CD14-positive monocyte (primary cell): ENCODE measurements at regions not wholly inside any gene's neighbourhood (a gene's known extent, or its start where the extent isn't known, plus 50 kb on each side); places are given as distances from the start of the nearest gene placed in this dataset.

Source experiments
- DNase-seq, 3 donors: peaks; one replicate each; pipeline ENCODE4 v3.0.0-alpha.2; 2011 to 2022
- H2AFZ ChIP-seq: 2 replicates; pipeline ENCODE4 v1.6.0; 2012; ENCODE audit warnings: mild to moderate bottlenecking, low read depth, low read length, inconsistent platforms; ENCODE audit not compliant: insufficient read depth, poor library complexity, severe bottlenecking
- H3K27ac ChIP-seq, 2 donors: 1 replicate in 1 of 2; 2 replicates in 1 of 2; pipeline ENCODE4 v1.5.1; 2012 to 2013; ENCODE audit warnings: low read length in 2 of 2, control low read depth in 1 of 2, inconsistent platforms in 1 of 2, low read depth in 1 of 2, mild to moderate bottlenecking in 1 of 2
- H3K27me3 ChIP-seq, 2 donors: one replicate each; pipeline versions ENCODE4 v1.6.0 to v1.6.1; 2011 to 2013; ENCODE audit warnings: low read length in 2 of 2; ENCODE audit not compliant: control insufficient read depth in 2 of 2, insufficient read depth in 2 of 2
- H3K36me3 ChIP-seq, 2 donors: replicated peaks in 1 of 2; 1 replicate in 1 of 2; 2 replicates in 1 of 2; pipeline versions ENCODE4 v1.5.1 to v1.6.1; 2012 to 2013; ENCODE audit warnings: low read length in 2 of 2, control low read depth in 1 of 2, inconsistent platforms in 1 of 2, mild to moderate bottlenecking in 1 of 2; ENCODE audit not compliant: insufficient read depth in 2 of 2, control insufficient read depth in 1 of 2
- H3K4me1 ChIP-seq, 2 donors: 1 replicate in 1 of 2; 2 replicates in 1 of 2; pipeline versions ENCODE4 v1.5.1 to v1.6.1; 2012 to 2013; ENCODE audit warnings: low read length in 2 of 2, control low read depth in 1 of 2, inconsistent platforms in 1 of 2, mild to moderate bottlenecking in 1 of 2, moderate library complexity in 1 of 2; ENCODE audit not compliant: insufficient read depth in 2 of 2, control insufficient read depth in 1 of 2
- H3K4me2 ChIP-seq: replicated peaks from 2 replicates; pipeline ENCODE3; 2012; ENCODE audit warnings: low read length, moderate library complexity, mild to moderate bottlenecking; ENCODE audit not compliant: poor library complexity, severe bottlenecking; ENCODE audit errors: extremely low read depth
- H3K4me3 ChIP-seq, 3 experiments: fragments of 200-600 bp in 1 of 3; sonication (generic) in 1 of 3; replicated peaks in 1 of 3; 1 replicate in 2 of 3; 2 replicates in 1 of 3; pipeline ENCODE4 v1.5.1; 2011 to 2013; ENCODE audit warnings: low read length in 3 of 3, mild to moderate bottlenecking in 3 of 3, control low read depth in 2 of 3, low read depth in 2 of 3, inconsistent platforms in 1 of 3, moderate library complexity in 1 of 3
- H3K79me2 ChIP-seq: 2 replicates; pipeline ENCODE4 v1.6.0; 2012; ENCODE audit warnings: mild to moderate bottlenecking, control low read depth, inconsistent platforms, low read length, moderate library complexity; ENCODE audit not compliant: insufficient read depth
- H3K9ac ChIP-seq: 2 replicates; pipeline ENCODE4 v1.6.0; 2017; ENCODE audit warnings: low read length, mild to moderate bottlenecking; ENCODE audit not compliant: insufficient read depth, poor library complexity, severe bottlenecking
- H3K9me3 ChIP-seq, 2 donors: replicated peaks in 1 of 2; 1 replicate in 1 of 2; 2 replicates in 1 of 2; pipeline versions ENCODE4 v1.5.1 to v1.6.1; 2012 to 2013; ENCODE audit warnings: low read length in 2 of 2, control low read depth in 1 of 2; ENCODE audit not compliant: control insufficient read depth in 1 of 2, insufficient read depth in 1 of 2
- H4K20me1 ChIP-seq: 2 replicates; pipeline ENCODE4 v1.6.0; 2012; ENCODE audit warnings: mild to moderate bottlenecking, low read length, control low read depth, moderate library complexity; ENCODE audit not compliant: insufficient read depth
- H3K27ac Mint-ChIP-seq, 7 donors: one replicate each; pipeline ENCODE4 v1.8.0; 2020; ENCODE audit warnings: mild to moderate bottlenecking in 7 of 7, mixed read lengths in 7 of 7, moderate library complexity in 6 of 7, inconsistent platforms in 2 of 7
- H3K27me3 Mint-ChIP-seq, 3 donors: one replicate each; pipeline ENCODE4 v1.8.0; 2021 to 2022; ENCODE audit warnings: low read depth in 3 of 3, mild to moderate bottlenecking in 3 of 3, mixed read lengths in 3 of 3, moderate library complexity in 3 of 3, inconsistent platforms in 1 of 3
- H3K36me3 Mint-ChIP-seq, 2 donors: one replicate each; pipeline ENCODE4 v1.8.0; 2020; ENCODE audit warnings: mixed read lengths in 2 of 2, inconsistent platforms in 1 of 2, mild to moderate bottlenecking in 1 of 2
- H3K4me1 Mint-ChIP-seq: one replicate; pipeline ENCODE4 v1.8.0; 2020; ENCODE audit warnings: mild to moderate bottlenecking, mixed read lengths
- H3K4me3 Mint-ChIP-seq, 2 donors: one replicate each; pipeline ENCODE4 v1.8.0; 2020; ENCODE audit warnings: mild to moderate bottlenecking in 2 of 2, mixed read lengths in 2 of 2, moderate library complexity in 1 of 2
- H3K9me3 Mint-ChIP-seq, 7 donors: one replicate each; pipeline ENCODE4 v1.8.0; 2020 to 2022; ENCODE audit warnings: mixed read lengths in 7 of 7, mild to moderate bottlenecking in 6 of 7, moderate library complexity in 6 of 7, inconsistent platforms in 2 of 7
- WGBS: methylation state at CpG from one replicate; pipeline ENCODE4 v1.1.5; 2013; ENCODE audit warnings: missing lambda C conversion rate; ENCODE audit not compliant: insufficient coverage; 5-methylcytosine and 5-hydroxymethylcytosine counted together
- intact Hi-C, 2 donors: fragments of 100-400 bp; cut with micrococcal nuclease; formaldehyde crosslinking; loops; one replicate each; pipeline versions ENCODE4 v1.15.0 to v1.15.1; 2023
- TF ChIP-seq, protein P1 (sequence below): fragments of 200-600 bp; IDR thresholded peaks from one replicate; pipeline ENCODE4 v1.8.0; 2022; ENCODE audit warnings: antibody characterized with exemption, mild to moderate bottlenecking

DNA sequence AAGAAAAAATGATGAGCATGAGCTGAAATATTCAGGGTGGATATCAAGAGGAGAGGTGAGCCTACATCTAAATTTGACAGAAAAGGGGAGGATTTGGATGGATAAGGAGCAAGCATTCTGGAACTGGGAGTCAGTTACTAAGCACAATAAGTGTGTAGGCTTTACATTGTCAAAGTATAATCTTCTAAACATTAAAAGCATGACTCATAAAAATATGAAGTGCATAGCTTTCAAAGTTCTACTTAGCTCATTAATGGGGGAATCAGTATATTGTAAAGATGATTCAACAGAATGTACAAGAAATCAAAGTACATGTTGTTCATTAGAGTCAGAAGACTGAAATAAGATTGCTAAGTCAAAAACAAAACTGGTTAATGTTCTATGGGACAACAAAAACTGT, 248.0 kb upstream of the GAS1 start:
- Histone ChIP-seq H3K4me3 (no peak overlapping the region), H4K20me1 (no peaks in the 10 kb centered on the region), H3K27me3 (peaks cover 0 to 3% of the 10 kb centered on the region in 2 donors), H3K4me1 (no peaks in the 10 kb centered on the region), H3K36me3 (no peaks in the 10 kb centered on the region), H2AFZ (no peak overlapping the region), H3K9ac (no peak overlapping the region), H3K79me2 (no peaks in the 10 kb centered on the region), H3K27ac (no peak overlapping the region), H3K4me2 (no peak overlapping the region), H3K9me3 (no peaks in the 10 kb centered on the region)
- H3K27me3 Mint-ChIP-seq, result peaks cover 0 to 11% (median 5%) of the 10 kb centered on the region in 3 donors
- TF ChIP-seq, protein P1, sequence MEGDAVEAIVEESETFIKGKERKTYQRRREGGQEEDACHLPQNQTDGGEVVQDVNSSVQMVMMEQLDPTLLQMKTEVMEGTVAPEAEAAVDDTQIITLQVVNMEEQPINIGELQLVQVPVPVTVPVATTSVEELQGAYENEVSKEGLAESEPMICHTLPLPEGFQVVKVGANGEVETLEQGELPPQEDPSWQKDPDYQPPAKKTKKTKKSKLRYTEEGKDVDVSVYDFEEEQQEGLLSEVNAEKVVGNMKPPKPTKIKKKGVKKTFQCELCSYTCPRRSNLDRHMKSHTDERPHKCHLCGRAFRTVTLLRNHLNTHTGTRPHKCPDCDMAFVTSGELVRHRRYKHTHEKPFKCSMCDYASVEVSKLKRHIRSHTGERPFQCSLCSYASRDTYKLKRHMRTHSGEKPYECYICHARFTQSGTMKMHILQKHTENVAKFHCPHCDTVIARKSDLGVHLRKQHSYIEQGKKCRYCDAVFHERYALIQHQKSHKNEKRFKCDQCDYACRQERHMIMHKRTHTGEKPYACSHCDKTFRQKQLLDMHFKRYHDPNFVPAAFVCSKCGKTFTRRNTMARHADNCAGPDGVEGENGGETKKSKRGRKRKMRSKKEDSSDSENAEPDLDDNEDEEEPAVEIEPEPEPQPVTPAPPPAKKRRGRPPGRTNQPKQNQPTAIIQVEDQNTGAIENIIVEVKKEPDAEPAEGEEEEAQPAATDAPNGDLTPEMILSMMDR, result no peak
- H3K9me3 Mint-ChIP-seq, result peaks cover 0 to 3% (median 0%) of the 10 kb centered on the region in 7 donors
- H3K4me3 Mint-ChIP-seq, result no peak overlapping the region
- no peaks in the 10 kb centered on the region for H3K36me3 Mint-ChIP-seq
- no peak overlapping the region for H3K27ac Mint-ChIP-seq
- no peak for DNase-seq
- H3K4me1 Mint-ChIP-seq, result peaks cover 4% of the 10 kb centered on the region
- intact Hi-C loops, result no loop called here

DNA sequence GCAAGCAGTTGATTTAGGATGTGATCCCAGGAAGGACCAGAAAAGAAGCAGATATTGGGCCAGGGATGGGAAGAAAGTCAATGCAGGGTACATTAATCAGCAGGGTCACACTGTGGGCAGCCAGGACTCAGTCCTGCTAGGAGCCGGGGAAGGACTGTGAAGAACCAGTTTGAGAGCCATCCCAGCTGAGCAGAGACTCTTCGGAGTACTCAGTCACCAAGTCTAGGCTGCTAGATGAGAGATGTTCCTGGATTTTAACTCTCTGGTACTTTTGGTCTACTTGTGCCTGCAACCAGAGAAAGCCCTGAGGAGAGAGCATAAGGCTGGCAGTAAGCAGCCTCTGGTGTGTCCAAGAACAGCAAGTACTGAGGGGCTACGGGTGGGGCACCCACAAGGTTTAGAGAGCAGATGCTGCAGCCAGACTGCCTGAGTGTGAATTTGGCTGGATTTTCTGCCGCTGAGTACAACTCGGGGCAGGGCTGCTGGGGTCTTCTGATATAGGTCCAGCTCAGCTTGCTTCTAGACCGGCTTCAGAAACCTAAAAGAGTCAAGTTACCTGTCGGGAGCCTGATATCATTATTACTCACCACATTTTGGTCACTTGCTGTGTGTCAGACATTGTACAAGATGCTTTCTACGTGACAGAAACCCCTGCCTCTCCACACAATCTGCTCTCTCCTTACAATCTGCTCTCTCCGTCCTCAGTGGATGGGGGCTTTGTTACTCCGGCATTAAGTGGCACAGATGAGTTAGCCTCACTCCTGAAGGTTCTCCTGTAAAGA, 250.2 kb upstream of the GAS1 start:
- Histone ChIP-seq H3K27ac (no peak overlapping the region), H3K9me3 (no peaks in the 10 kb centered on the region), H4K20me1 (no peaks in the 10 kb centered on the region), H3K4me2 (no peak overlapping the region), H3K4me1 (no peaks in the 10 kb centered on the region), H3K9ac (no peak overlapping the region), H3K36me3 (no peaks in the 10 kb centered on the region), H2AFZ (no peak overlapping the region), H3K79me2 (no peaks in the 10 kb centered on the region), H3K27me3 (peaks cover 0 to 3% of the 10 kb centered on the region in 2 donors), H3K4me3 (no peak overlapping the region)
- Mint-ChIP-seq H3K4me3 (no peak overlapping the region), H3K27me3 (peaks cover 0 to 11% (median 5%) of the 10 kb centered on the region in 3 donors), H3K4me1 (peaks cover 4% of the 10 kb centered on the region), H3K27ac (no peak overlapping the region), H3K9me3 (peaks cover 0 to 3% (median 2%) of the 10 kb centered on the region in 7 donors), H3K36me3 (no peaks in the 10 kb centered on the region)
- 90% methylated on average over 8 of the region's 10 CpGs for WGBS
- TF ChIP-seq, protein P1, result no peak
- DNase-seq, result no peak
- intact Hi-C loops, result no loop called here
